GM18508 (cell line): ENCODE measurements at regions not wholly inside any gene's neighbourhood (a gene's known extent, or its start where the extent isn't known, plus 50 kb on each side); places are given as distances from the start of the nearest gene placed in this dataset.

ENCODE experiments used
- ATAC-seq: cut with Tn5 transposase; IDR thresholded peaks from one replicate; pipeline ENCODE4 v1.9.1; 2021; ENCODE audit warnings: moderate number of reproducible peaks; ENCODE audit not compliant: insufficient read depth, unreplicated experiment

DNA sequence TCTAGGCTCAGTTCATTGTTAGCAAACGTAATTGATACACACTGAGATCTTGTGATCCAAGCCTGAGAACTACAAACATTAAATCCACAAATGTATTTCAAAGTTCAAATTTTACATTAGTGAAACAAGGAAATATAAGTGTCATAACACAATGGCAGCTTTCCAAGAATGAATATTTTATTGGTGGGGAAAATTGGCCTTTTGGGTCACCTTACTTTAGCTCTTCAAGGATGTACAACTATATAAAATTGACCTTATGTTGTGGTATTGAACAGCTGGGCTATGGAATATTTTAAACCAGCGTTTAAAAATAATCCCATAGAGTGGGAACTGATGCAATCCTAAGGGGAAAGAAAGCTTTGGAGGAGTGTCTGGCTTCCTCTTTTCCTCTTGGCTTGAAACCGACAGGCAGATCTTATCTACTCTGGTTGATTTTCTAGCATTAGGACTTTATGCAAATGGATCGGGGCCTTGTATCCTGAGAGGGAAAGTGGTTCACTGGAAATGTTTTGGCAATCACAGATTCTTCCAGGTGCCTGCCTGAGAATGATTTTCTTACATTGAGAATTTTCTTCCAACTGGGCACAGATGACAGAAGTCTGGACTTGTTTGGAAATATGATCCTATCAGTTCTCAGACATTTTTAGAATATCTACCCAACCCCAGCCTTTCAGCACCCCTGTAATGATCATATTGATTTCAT lies 184.8 kb upstream of the ECI2 start:
- ATAC-seq: no peak

DNA sequence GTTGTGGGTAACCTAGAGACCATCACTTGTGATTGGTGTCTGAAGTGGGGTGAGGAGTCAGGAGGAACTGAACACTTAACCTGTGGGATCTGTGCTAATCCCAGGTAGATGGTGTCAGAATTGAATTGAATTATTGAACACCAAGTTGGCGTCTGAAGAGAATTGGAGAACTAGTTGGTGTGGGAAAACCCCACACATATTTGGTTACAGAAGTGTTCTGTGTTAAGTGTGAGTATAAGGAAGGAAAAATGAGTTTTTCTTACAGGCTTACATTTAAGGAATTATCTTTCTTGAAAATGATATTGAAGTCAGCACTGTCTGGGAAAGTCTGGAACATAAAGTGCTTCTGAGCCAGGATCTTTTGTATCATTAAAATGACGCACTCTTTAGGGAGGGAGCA lies 182.9 kb upstream of the ECI2 start:
- no peak for ATAC-seq

DNA sequence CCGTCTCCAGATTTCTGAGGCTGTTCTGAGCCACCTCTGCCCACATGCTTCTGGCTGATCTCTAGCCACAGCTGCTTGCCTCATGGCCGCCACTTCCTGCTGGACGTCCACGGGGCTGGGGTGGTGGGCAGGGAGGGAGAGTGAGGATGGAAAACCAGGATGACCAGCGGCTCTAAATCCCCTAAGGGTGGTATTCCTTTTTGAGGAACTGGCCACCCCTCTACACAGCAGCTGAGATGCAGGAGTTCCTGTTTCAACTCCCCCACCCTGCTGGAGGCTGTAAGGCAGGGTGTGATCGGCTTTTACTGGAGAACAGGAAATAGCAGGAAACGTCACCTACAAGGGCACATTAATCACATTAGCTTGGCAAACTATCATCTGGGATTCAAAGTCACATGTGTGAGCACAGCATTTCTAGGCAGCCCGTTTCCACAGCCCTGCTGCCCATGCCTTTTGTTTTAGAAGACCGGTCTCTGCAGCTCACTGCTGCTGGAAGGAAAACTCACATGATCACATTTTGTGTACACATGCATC lies 181.6 kb upstream of the ECI2 start:
- no peak for ATAC-seq

DNA sequence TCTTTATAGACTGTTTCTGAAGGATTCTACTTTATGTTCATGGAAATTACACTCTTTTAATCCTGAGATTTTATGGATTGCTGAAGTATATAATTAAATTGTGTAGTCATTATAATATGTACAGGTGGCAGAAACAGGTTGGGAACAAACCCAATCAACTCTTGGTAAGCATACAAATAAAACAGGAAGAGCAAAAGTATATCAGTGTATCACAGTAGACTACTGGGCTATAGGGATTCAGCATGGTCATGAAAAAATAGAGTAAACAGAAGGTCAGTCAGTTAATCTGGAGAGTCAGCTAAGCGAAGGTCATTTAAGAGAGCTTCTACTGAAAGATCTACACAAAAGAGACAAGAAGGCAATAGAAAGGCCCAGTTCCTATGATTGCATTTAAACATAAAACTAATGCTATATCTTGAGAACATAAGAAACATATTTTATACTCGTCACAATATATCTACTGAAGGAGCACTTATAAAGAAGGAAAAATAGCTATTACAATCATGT lies 178.9 kb upstream of the ECI2 start:
- no peak for ATAC-seq

DNA sequence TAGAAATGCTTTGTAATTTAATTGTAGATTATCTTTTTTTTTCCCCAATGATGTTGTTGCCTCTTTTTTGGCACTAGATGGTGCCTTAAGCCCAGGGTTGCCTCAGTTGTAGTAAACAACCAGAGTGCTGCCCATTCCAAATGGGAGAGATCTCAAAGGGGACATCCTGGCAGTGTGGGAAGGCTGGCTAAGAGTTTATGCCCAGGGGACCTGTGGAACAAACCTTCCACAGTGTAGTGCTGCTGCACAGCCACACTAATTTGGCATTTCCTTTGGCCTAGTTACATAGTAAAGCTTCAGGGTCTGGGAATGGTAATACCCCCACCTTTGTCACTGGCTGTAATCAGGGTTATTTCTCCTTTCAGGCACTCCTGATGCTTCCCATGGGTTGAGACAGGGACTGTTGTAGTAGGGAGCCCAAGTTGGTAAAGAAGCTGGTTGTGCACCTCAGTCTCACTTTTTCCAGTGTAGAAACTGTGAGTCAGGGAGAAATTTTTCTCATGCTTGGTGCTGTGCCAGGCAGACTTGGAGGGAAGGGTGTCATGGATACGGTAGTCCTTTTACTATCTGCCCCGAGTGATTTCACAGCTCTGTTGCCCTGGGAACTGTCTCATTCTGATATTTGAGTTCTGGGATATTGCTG lies 177.8 kb upstream of the ECI2 start:
- no peak for ATAC-seq

DNA sequence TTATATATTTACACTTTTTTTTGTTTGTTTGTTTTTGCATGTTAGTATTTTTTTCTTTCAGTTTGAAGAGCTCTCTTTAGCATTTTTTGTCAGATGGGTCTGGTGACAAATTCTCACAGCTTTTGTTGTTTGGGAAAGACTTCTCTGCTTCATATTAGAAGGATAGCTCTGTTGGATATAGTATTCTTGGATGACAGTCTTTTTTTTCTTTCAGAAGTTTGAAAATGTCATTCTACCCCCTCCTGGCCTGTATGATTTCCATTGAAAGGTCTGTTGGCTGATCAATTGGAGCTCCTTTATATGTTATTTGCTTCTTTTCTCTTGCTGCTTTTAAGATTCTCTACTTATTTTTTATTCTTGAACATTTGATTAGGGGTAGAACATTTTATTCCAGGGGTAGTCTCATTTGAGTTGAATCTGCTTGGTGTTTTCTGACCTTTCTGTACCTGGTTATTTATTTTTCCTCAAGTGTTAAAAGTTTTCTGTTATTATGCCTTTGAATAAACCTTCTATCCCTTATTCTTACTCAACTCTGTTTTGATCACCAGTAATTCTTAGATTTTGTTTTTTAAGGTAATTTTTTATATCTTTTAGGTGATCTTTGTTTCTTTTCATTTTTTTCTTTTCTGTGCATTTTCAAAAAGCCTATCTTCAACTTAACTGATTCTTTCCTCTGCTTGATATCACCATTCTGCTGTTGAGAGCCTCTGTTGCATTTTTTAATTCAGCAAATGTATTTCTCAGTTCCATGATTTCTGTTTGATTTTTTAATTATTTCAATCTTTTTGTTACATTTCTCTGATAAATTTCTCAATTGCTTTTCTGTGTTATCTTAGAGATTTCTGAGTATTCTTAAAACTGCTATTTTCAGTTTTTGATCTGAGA lies 176.8 kb upstream of the ECI2 start:
- no peak for ATAC-seq

DNA sequence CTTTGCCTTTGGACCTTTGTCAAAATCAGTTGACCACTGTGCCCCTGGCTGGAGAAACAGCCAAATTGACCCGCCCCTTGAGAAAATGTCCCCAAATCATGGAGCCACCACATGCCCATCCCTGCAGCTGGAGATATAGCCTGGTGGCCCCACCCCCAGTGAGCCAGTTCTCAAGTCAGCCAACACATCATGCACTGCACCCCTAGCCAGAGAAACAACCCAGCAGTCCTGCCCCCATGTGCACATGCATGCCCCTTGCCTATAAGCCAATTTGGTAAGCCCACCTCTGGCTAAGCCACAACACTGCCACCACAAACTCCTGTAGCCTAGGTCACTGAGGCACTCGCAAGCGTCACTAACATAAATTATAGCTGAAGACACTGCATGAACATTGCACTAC lies 174.2 kb upstream of the ECI2 start:
- no peak for ATAC-seq

DNA sequence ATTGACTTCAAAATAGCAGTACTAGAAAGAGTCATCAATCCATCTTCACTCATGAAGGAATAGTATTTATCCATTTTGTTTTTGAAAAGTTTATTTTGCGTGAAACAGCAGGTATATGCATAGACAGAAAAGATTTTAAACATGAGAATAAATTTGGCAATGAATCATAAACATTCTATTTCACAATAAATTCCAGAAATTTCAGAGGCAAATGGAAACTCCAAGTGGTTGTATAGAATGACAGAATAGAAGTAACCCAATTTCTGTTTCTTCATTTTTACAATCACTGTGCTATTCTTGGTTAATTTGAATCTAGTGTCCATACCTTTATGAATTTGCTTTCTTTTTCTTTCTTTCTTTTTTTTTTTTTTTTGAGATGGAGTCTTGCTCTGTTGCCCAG lies 173.0 kb upstream of the ECI2 start:
- no peak for ATAC-seq

DNA sequence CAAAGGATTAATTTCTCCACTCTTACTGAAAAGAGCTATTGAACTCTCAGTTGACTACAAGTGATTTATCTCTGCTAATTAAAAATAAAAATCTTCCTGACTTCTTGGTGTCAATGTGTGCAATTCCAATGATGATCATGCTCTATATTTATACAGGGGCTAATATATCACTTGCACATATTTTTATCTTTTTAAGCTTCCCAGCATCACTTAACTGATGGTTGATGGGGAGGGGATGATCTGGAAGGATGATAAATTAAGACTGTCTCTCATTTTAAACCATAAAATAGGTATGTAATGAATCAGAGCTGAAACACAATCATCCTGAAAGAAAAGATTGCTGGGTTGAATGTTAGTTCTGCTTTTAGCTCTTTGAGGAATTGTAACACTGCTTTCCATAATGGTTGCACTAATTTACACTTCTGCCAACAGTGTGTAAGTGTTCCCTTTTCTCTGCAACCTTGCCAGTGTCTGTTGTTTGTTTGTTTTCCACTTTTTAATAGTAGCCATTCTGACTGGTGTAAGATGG lies 169.6 kb upstream of the ECI2 start:
- ATAC-seq: no peak

DNA sequence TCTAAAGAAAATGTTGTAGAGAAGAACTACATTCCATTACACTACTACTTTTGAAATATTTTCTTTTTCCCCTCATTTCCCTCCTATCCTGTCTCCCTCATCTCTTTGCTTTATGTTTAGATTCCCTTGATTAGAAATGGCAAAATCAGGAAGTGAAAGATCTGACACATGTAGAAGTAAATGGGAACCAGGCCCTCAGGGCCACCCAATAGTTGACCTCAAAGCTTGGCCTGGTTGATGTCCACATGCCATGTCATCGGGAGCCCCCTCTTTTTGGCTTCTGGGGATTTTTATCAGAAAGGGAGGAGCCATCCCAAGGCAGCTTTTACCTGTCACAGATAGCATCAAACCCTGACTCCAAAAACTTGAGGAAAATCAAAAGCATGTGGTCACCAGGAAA lies 168.3 kb upstream of the ECI2 start:
- ATAC-seq: no peak

DNA sequence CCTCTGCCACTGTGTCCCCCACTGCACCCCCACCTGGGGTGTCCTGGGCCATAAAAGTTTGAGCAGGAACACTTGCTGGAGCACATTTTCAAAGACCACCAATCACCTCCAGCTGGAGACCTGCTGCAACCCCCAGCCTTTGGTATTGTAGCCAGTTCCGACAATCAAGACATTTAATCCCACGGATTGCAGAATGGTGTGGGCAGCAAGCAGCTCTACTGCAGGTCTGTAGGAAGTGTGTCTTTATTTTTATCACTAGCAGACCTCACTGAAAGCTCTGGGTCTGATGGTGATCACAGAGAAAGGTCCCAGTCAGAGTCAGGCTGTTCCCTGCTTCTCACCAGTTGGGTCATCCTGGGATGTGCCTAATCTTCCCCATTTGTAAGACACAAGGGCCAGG lies 167.1 kb upstream of the ECI2 start:
- no peak for ATAC-seq

DNA sequence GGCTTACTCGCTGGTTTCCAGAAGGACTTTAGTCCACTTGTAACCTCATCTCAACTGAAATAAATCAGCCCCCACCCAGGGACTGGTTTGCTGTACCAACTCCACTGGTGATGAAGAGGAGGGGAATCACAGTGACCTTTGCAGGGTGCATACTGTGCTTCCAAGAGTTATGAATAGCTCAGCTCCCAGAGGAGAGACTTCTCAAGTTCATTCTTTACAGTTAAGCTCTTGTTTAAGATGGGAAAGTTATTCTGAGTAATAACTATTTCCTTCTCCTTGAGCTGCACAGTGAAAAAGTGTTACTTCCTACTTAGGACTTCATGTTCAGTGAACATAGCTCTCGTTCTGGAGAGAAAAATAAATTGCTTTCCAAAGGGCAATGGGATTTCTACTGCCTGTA lies 166.5 kb upstream of the ECI2 start:
- ATAC-seq: no peak

DNA sequence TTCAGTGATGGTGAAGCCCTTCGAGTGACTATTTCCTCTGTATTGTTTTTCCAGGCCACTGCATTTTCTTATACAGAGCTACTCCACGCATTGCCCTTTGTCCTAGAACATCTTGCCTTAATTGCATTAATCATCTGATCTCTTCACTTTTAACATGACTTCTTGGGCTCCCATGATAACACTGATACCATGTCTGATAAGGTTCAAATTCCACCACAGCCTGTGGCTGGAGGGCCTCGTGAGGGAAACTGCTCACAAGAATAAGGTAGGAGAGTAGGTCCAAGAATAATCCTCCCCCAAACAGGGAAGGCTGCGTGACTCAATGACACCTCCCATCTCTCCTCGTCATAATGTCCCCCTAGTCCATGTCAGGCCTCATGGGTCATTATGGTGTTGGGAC lies 165.5 kb upstream of the ECI2 start:
- no peak for ATAC-seq

DNA sequence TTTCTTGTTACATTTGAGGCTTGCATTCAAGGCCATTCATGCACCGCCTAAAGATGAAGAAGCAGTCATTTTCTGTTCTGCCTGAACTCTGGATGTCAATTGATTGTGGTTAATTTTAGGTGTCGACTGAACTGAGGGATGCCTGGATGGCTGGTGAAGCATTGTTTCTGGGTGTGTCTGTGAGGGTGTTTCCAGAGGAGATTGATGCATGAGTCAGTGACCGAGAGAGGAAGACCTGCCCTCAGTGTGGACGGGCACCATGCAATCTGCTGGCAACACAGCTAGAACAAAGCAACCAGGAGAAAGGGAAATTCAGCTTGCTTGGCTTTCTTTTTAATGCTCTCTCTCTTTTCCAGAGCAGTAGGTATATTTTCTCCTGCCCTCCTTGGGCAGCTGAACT lies 164.1 kb upstream of the ECI2 start:
- ATAC-seq: no peak

DNA sequence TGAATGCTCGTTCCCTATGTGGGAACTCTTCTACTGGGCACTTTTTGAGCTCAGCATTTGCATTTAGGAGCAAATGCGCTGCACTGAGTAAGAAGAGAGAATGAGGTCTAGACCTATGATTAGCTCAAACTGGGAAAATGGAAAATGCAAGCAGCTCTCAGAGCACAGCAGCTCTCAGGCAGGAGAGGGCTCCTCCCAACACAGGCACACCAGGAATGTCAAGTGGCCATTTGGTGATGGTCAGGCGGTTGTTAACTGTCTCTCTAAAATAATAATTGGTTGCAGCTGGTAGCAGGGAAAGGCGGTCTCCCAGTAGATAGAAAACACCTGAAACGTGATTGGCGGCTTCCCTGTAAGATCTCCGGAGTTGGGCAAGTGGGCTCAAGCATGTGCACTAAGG lies 162.0 kb upstream of the ECI2 start:
- ATAC-seq: no peak

DNA sequence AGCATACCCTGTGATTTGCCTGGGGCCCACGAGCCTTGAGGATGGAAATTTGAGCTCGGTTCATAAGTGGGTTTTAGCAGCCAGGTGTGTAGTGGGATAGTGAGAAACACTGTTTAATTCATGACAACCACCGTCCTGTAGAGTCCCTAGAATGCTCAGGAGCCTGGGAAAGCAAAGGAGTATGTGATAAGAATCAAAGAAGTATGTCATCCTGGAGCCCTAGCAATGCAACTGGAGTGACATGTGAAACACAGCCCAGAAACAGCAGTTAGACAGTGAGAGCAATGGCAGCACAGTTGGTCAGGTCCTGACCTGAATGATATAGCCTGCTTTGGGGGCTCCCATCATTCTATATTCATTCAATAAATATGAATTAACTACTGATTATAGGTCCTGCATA lies 161.2 kb upstream of the ECI2 start:
- no peak for ATAC-seq

DNA sequence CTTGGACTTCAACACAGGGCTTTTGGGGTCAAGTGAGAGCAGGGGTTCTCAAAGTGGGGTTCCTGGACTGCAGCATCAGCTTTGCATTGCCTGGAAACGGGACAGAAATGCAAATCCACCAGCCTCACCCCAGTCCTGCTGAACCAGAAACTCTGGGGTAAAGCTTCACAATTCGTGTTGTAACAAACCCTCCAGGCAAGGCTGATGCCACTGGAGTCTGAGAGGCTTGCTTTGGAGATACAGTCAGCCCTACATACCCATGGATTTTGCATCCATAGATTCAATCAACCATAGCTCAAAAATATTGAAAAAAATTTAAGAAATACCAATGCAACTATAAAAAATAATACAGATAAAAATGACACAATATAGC lies 160.4 kb upstream of the ECI2 start:
- no peak for ATAC-seq

DNA sequence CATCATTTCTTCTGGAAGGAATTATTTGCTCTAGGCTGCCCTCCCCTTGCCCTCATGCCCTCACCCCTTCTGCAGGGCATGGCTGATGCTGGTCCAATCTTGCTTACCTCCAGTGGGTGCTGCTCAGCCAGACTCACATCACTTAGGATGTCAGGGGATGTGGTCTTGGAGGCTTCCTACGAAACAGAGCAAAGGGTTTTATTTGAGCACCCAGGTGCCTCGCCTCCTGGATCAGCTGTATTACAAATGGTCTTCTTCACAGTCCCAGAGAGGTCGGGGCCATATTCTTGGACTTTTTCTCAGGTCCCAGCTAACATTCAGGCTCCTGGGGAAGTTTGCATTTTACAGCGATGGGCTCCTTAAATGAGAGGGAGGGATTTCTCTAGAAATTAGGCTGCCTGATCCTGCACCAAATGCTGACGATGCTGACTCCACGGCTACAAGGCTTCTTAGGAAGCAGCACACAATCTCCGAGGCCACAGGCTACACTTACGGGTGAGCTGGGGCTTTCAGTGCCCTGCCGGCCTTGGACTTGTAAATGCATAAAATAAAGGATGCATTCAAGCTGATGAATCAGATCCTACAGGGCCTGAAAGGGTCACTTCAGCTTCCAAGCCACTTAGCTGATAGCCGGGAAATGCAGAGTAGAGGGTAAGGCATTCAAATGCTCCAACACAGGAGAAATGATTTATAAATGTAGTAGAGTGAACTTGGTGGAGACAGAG lies 159.8 kb upstream of the ECI2 start:
- no peak for ATAC-seq

DNA sequence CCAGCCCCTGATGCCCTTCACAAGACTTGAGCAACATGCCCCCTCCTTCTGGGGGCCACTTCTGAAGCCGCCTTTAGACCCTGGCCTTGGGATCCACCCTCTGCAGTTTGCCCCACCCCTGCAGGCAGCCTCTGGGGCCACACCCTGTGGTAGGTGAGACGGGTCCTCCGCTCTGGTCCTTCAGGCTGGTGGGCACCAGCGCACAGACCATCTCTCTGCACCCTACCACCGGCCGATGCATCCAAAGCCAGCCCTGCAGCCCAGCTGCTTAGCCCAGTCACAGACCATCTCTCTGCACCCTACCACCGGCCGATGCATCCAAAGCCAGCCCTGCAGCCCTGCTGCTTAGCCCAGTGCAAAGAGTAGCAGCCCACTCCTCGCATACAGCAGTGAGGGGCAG lies 159.3 kb upstream of the ECI2 start:
- ATAC-seq: no peak
